Omental fat pad (tissue), 3 donors: ENCODE measurements at regions not wholly inside any gene's neighbourhood (a gene's known extent, or its start where the extent isn't known, plus 50 kb on each side); places are given as distances from the start of the nearest gene placed in this dataset.
A peak's percentile ranks its signal among the peaks of the same experiment; 100 is the strongest.

Experiments
- ATAC-seq: fragments of 150-250 bp; one replicate; pipeline ENCODE4 v1.9.1; 2016; ENCODE audit warnings: mild to moderate bottlenecking, moderate library complexity; ENCODE audit not compliant: low FRiP score
- DNase-seq: peaks from one replicate; pipeline ENCODE4 v3.0.0-alpha.2; 2019; ENCODE audit warnings: low spot score
- TF ChIP-seq, protein P1 (sequence below), 3 donors: fragments of 450-650 bp; IDR thresholded peaks; one replicate each; pipeline ENCODE4 v1.5.1; 2016 to 2017; ENCODE audit warnings: antibody characterized with exemption in 3 of 3, mild to moderate bottlenecking in 3 of 3, moderate library complexity in 2 of 3

DNA sequence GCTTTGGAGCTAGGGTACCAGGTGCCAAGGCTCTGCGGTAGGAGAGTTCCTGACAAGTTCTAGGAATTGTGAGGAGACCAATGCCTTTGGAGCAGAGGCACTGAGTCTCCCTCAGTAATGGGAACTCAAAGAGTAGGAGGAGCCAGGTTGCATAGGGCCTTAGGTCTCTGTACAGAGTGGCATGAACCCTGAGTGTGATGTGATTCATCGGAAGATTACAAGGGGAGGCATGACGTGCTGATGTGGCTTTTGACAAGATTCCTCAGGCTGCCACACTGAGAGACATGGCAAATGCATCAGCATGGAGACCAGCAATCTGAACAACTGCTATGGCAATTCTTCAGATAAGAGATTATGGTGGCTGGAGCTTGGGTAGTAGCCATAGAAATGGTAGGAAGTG, 94.6 kb upstream of the SLC44A3 start:
- ATAC-seq (no peak), DNase-seq (no peak)
- TF ChIP-seq, protein P1, sequence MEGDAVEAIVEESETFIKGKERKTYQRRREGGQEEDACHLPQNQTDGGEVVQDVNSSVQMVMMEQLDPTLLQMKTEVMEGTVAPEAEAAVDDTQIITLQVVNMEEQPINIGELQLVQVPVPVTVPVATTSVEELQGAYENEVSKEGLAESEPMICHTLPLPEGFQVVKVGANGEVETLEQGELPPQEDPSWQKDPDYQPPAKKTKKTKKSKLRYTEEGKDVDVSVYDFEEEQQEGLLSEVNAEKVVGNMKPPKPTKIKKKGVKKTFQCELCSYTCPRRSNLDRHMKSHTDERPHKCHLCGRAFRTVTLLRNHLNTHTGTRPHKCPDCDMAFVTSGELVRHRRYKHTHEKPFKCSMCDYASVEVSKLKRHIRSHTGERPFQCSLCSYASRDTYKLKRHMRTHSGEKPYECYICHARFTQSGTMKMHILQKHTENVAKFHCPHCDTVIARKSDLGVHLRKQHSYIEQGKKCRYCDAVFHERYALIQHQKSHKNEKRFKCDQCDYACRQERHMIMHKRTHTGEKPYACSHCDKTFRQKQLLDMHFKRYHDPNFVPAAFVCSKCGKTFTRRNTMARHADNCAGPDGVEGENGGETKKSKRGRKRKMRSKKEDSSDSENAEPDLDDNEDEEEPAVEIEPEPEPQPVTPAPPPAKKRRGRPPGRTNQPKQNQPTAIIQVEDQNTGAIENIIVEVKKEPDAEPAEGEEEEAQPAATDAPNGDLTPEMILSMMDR (IDR thresholded peaks at IDR 0.05), result no peak

DNA sequence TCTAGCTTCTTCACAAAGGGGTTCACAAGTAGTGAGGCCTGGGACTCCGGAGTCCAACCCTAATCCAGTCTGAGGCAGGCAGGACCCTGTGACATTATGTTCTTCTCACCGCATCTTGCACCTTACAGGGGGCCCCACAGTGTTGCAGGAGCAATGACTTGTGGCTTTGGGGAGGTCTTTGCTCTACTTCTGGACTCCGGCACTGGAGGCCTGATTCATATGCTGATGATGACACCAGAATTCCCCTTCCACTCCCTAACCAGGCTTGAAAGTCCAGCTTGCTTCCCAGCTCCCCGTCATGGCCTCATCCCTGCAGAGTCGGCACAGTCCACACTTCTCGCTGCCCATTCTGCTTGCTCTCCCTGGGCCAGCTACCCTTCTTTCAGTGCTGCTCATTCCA, 96.3 kb upstream of the SLC44A3 start:
- TF ChIP-seq, protein P1 (IDR thresholded peaks at IDR 0.05), result no peak
- ATAC-seq (no peak), DNase-seq (no peak)

DNA sequence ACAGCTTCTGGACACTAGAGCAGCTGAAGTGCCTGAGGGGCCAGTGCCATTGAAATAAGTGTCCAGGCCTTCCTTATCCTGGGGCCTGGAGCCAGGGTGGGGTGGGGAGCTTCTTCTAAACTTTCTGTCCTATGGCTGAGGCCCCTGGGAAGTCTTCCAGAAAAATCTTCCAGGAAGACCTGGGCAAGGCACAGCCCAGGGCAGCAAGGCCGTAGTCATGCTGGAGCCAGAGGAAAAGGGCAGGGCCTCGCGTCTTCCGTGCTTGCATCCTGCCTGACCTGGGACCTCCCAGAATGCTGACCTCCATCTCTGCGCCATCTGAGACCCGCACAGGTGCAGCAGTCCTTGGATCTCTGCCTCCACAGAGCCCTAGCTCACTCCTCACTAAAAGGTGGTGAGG, 96.7 kb upstream of the SLC44A3 start:
- TF ChIP-seq, protein P1 (IDR thresholded peaks at IDR 0.05), result no peak
- DNase-seq (no peak), ATAC-seq (no peak)

DNA sequence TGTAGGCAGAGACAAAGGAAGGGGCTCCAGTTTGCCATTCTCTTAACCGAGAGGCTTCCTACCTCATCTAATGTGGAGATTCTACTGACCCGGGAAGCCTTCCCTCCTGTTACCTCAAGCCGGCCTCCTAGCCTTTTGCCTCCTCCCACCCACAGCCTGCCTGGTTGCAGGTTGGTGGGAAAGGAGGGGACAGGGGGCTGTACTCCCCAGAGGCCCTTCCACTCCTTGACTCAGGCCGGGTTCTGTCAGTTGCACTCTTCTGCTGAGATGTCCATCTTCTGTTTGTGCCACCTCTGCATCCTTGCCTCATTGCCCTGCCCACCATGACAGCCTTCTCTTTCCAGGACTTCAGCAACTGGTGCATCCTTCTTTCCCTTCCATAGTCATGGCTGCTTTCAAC, 98.0 kb upstream of the SLC44A3 start:
- no peak for ATAC-seq
- no peak for DNase-seq
- TF ChIP-seq, protein P1 (IDR thresholded peaks at IDR 0.05), result no peak

DNA sequence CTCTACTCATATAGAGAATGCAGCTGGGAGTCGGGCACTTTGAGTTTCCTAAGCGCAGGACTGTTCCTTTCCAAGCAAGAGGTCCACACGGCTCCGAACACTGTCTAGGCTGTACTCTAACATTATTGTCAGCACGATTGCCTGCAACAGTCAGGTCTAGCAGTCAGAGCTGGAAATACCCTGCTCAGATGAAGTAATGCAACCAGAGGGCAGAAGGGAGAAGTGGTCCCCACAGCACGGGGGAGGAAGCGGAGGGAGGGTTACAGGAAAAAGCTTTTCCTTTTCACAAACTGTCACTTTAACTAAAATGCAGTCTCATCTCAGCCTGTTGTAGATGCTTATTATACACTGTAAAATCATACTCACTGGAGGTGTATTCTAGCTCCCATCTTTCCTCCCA, 98.9 kb upstream of the SLC44A3 start:
- TF ChIP-seq, protein P1 (IDR thresholded peaks at IDR 0.05), result no peak
- ATAC-seq, result peak; percentile 18
- no peak for DNase-seq

DNA sequence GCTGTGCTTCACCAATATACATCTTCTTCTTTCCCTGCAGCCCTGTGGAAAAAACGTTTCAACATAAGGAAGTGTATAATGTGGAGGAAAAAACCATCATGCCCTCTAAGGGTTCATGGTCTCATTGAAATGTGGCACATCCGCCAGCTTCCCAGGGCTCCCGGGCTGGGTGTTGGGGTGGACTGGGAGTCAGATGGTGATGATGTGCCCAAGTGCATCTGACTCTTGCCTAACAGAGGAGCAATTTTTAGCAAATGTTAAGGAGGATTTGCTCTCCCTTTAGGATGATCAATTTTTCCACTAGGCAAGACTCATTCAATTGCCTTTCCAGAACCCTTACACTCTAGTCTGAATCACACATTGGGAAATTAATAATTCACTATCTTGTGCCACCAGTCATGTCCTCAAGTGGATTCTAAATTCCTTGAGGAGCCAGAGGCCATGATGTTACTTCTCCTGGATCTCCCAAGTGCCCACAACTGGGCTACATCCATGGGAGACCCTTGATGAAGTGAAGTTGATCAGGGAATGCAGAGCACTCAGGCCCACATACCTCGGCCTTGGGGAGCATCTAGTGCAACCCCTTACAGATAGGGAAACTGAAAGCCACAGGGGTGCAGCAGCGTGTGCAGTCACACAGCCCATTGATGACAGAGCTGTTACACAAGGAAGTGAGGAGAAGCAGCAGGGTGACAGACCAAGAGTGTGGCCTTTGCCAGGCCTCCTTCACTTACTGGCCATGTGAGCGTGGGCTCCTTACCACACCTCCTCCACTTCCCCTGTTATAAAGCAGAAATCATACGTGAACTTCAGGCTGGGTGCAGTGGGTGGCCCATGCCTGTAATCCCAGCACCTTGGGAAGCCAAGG, 100.0 kb upstream of the SLC44A3 start:
- peak; percentile 13 for ATAC-seq

More for the DNA sequence above, 100.0 kb upstream of the SLC44A3 start:
- no peak for DNase-seq
- TF ChIP-seq, protein P1 (IDR thresholded peaks at IDR 0.05), result no peak
